Upper lobe of left lung (tissue), 6 donors: ENCODE measurements at regions not wholly inside any gene's neighbourhood (a gene's known extent, or its start where the extent isn't known, plus 50 kb on each side); places are given as distances from the start of the nearest gene placed in this dataset.

ENCODE experiments used
- ATAC-seq, 2 donors: fragments of 200-7000 bp; cut with Tn5 transposase; one replicate each; pipeline ENCODE4 v1.9.1; 2022; ENCODE audit warnings: mild to moderate bottlenecking in 2 of 2, moderate library complexity in 2 of 2; ENCODE audit not compliant: low FRiP score in 2 of 2
- DNase-seq, 2 donors: peaks; one replicate each; pipeline ENCODE4 v3.0.0-alpha.2; 2019 to 2020
- H3K27ac ChIP-seq, 4 donors: fragments of 200-600 bp; sonication (generic); one replicate each; pipeline ENCODE4 v1.5.1; 2016 to 2019
- H3K27me3 ChIP-seq, 4 donors: fragments of 200-600 bp; sonication (generic); one replicate each; pipeline ENCODE4 v1.5.1; 2017 to 2019
- H3K36me3 ChIP-seq, 4 donors: fragments of 200-600 bp; sonication (generic); one replicate each; pipeline ENCODE4 v1.5.1; 2016 to 2019
- H3K4me1 ChIP-seq, 4 donors: fragments of 200-600 bp; sonication (generic); one replicate each; pipeline ENCODE4 v1.5.1; 2018 to 2019
- H3K4me3 ChIP-seq, 4 donors: fragments of 200-600 bp; sonication (generic); one replicate each; pipeline ENCODE4 v1.5.1; 2017 to 2019; ENCODE audit warnings: mild to moderate bottlenecking in 2 of 4, moderate library complexity in 1 of 4
- H3K9me3 ChIP-seq, 4 donors: fragments of 200-600 bp; sonication (generic); one replicate each; pipeline ENCODE4 v1.5.1; 2018 to 2019
- CTCF ChIP-seq, 6 experiments: fragments of 450-650 bp in 4 of 6; fragments of 200-600 bp in 2 of 6; sonication (generic) in 2 of 6; IDR thresholded peaks; one replicate each; pipeline ENCODE4 v1.5.1; 2016 to 2019; ENCODE audit warnings: antibody characterized with exemption in 6 of 6
- EP300 ChIP-seq, 4 donors: sonication (generic); formaldehyde crosslinking; IDR thresholded peaks; one replicate each; pipeline ENCODE4 v1.5.1; 2017; ENCODE audit warnings: antibody characterized with exemption in 4 of 4, control low read depth in 2 of 4
- POLR2A ChIP-seq, 4 donors: fragments of 450-650 bp; IDR thresholded peaks; one replicate each; pipeline ENCODE4 v1.5.1; 2016 to 2017; ENCODE audit warnings: antibody characterized with exemption in 4 of 4, mild to moderate bottlenecking in 2 of 4
- POLR2AphosphoS5 ChIP-seq, 2 donors: sonication (generic); formaldehyde crosslinking; IDR thresholded peaks; one replicate each; pipeline ENCODE4 v1.5.1; 2017; ENCODE audit warnings: antibody characterized with exemption in 2 of 2
- WGBS, 2 donors: methylation state at CpG; one replicate each; pipeline ENCODE4 v1.1.5; 2017 to 2018; 5-methylcytosine and 5-hydroxymethylcytosine counted together
- donor health status: DM: no; HTN: no; CAD: no; lungs with moderate emphysema.
- donor health status: DM: no; HTN: yes; CAD: no; lungs with severe emphysema.

- 61 to 66% methylated on average over 7 of the region's 7 CpGs for WGBS, 2 donors
- H3K4me1 ChIP-seq, result peaks cover 21 to 36% (median 30%) of the 10 kb centered on the region in 4 donors
- peak; percentile 59 to 69 for TF ChIP-seq POLR2AphosphoS5 (IDR thresholded peaks at IDR 0.05)
- no peak for TF ChIP-seq POLR2A (IDR thresholded peaks at IDR 0.05)
- ATAC-seq, result peak in 1 of 2 donors; percentile 89
- no peak overlapping the region for H3K4me3 ChIP-seq
- peaks cover 0 to 5% (median 0%) of the 10 kb centered on the region in 4 donors for H3K36me3 ChIP-seq
- no peaks in the 10 kb centered on the region for H3K9me3 ChIP-seq
- peak in 1 of 2 donors; percentile 61 for DNase-seq
- no peaks in the 10 kb centered on the region for H3K27me3 ChIP-seq
- peak overlapping the region in 1 of 4 donors; percentile 28 for H3K27ac ChIP-seq
Observed at GRCh38 chr1:201593200-201593921, 54.4 kb downstream of the NAV1 start.

DNA sequence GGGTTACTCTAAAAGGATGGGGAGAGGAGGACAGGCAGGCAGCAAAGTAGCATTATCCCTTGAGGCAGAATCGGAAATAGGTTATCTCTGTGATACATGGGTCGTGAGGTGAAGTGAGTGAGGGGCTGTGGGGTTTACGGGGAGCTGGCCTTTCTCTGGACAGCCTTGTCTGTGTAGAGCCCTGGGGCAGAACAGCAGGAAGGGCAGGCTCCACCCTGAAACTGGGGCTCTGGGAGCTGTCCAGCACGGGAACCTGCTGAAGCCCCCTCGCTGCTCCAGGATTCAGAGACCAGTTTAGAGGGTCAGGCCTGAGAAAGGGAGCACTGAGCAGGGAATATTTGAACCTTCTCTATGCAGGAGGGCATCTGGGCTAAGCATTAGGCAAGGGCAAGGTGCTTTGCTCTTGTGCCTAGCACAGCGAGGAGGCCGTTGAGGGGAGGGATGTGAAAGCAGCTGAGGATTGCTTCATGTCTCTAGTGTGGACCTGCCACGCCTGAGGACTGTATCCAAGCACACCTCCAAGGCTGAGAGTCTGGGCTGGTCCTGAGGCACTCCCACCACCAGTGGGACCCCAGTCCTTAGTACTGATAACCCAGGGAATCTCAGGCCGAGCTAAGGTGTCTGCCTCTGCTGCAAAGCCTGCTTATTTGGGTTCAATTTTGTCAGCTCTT is 55.8 kb downstream of the NAV1 start:
- DNase-seq (no peak), ATAC-seq (no peak)
- H3K36me3 ChIP-seq, result peaks cover 0 to 5% (median 0%) of the 10 kb centered on the region in 4 donors
- H3K4me1 ChIP-seq, result peaks cover 26 to 46% (median 38%) of the 10 kb centered on the region in 4 donors
- 51 to 70% methylated on average over 7 to 9 of the region's 9 CpGs for WGBS, 2 donors
- H3K9me3 ChIP-seq, result no peaks in the 10 kb centered on the region
- TF ChIP-seq POLR2AphosphoS5 (IDR thresholded peaks at IDR 0.05), result no peak
- no peak for TF ChIP-seq EP300 (IDR thresholded peaks at IDR 0.05)
- H3K27ac ChIP-seq, result no peak overlapping the region
- no peak overlapping the region for H3K4me3 ChIP-seq
- H3K27me3 ChIP-seq, result no peaks in the 10 kb centered on the region

DNA sequence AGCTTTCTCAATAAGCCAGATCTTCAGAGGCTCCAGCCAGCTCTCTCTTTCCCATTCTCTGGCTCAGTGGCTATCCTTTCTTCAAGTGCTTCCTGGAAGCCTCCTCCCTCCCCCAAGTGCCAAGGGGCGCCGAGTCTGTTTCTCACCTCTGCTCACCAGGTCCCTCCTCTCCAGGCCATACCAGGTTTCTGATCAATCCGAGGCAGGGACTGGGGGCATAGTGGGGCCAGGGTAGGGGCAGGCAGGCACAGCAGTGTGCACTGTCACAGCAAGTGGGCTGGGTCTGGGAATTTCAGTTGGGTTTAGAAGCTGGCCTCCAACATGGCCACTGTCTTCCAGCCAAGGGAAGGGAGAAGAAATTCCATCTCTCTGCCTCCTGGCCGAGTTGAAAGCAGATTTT is 56.5 kb downstream of the NAV1 start:
- H3K27me3 ChIP-seq, result no peaks in the 10 kb centered on the region
- H3K36me3 ChIP-seq, result peaks cover 0 to 5% (median 0%) of the 10 kb centered on the region in 4 donors
- DNase-seq (no peak), ATAC-seq (no peak)
- H3K27ac ChIP-seq, result no peak overlapping the region
- no peak for TF ChIP-seq EP300 (IDR thresholded peaks at IDR 0.05)
- no peak for TF ChIP-seq POLR2AphosphoS5 (IDR thresholded peaks at IDR 0.05)
- no peak for TF ChIP-seq CTCF (IDR thresholded peaks at IDR 0.05)
- TF ChIP-seq POLR2A (IDR thresholded peaks at IDR 0.05), result no peak
- H3K4me3 ChIP-seq, result no peak overlapping the region
- no peaks in the 10 kb centered on the region for H3K9me3 ChIP-seq
- 79 to 86% methylated on average over 4 of the region's 4 CpGs for WGBS, 2 donors
- peaks cover 26 to 46% (median 38%) of the 10 kb centered on the region in 4 donors for H3K4me1 ChIP-seq

DNA sequence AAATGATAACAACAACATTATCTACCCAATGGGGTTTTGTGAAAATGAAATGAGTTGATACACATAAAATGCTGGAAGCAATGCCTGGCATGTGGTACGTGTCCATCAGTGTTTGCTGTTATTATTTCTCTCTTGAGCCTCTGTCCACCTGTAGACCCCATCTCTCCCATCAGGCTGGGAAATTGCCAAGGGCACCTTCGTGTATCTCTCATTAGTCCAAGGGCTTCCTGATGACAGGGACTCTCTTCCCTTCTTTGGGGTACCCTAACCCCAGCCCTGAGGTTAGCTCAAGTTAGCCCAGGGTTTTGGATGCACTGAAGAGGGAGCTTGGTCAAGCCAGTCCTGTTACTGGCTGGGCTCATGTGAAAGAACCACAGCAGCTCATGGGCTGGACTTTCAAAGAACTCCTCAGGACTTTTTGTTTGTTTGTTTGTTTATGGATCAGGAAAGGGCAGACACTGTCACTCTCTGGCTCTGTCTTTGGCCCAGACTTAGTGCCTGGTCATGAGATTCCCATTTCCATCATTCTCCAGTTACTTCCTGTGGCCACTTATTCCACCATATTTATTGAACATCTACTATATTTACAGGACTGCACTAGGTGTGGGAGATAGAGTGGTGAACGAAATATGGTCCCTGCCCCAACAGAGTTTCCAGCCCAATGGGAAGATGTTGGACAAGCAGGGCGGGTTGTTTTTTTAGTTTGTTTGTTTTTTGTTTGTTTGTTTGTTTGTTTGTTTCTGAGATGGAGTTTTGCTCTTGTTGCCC is 57.4 kb downstream of the NAV1 start:
- no peak for DNase-seq
- H3K4me3 ChIP-seq, result no peak overlapping the region
- peaks cover 26 to 46% (median 38%) of the 10 kb centered on the region in 4 donors for H3K4me1 ChIP-seq
- ATAC-seq, result no peak
- TF ChIP-seq CTCF (IDR thresholded peaks at IDR 0.05), result no peak
- no peaks in the 10 kb centered on the region for H3K27me3 ChIP-seq
- no peaks in the 10 kb centered on the region for H3K9me3 ChIP-seq
- H3K27ac ChIP-seq, result peak overlapping the region in 1 of 4 donors; percentile 76
- H3K36me3 ChIP-seq, result peaks cover 0 to 5% (median 0%) of the 10 kb centered on the region in 4 donors
- WGBS, 2 donors, result 90 to 91% methylated on average over 4 of the region's 4 CpGs

- Histone ChIP-seq H3K4me3 (no peak overlapping the region), H3K36me3 (no peaks in the 10 kb centered on the region), H3K27ac (peak overlapping the region; percentile 44 to 76 (median 74)), H3K9me3 (no peaks in the 10 kb centered on the region), H3K4me1 (peaks cover 23 to 45% (median 35%) of the 10 kb centered on the region in 4 donors), H3K27me3 (no peaks in the 10 kb centered on the region)
- WGBS, 2 donors, result 29 to 31% methylated on average over 3 to 15 of the region's 15 CpGs
- DNase-seq (peak; percentile 62 to 95), ATAC-seq (peak; percentile 50 to 96)
- TF ChIP-seq POLR2A (IDR thresholded peaks at IDR 0.05) (no peak), POLR2AphosphoS5 (IDR thresholded peaks at IDR 0.05) (peak; percentile 76 to 83), CTCF (IDR thresholded peaks at IDR 0.05) (peak in 2 of 6 experiments; percentile 45 to 59), EP300 (IDR thresholded peaks at IDR 0.05) (peak; percentile 41 to 98 (median 82))
Observed at GRCh38 chr1:201597551-201598230, 58.8 kb downstream of the NAV1 start.
